ENCODE measurements at regions not wholly inside any gene's neighbourhood (a gene's known extent, or its start where the extent isn't known, plus 50 kb on each side); places are given as distances from the start of the nearest gene placed in this dataset.

DNA sequence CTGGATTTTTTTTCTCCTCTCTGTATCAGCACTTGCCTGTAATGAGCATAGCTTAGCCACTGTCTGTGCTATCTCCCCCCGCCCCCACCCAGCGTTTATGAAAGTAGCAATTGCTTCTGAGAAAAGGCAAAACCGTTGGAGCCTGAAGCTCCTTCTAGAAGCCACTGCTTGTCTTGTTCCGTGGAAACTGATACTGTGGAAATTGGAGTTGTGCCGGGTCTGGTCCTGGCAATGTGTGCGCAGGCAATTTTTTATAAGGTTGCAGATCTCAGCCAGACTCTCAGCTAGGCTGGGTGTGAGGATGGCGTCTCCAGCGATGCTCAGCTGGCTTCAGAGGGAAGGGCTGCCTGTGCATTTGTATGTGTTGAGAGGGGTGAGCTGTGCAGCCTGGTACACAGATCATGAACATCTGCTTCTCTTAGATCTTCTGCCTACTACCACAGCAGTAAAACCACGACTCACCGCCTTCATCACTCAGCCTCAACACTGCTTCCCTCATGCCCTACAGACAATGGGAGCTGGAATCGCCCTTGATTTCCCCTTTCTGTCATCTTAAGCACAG, 72.4 kb upstream of the GTSF1L start:
- ATAC-seq (no peak), FAIRE-seq (no peak), DNase-seq (ENCODE audit: low spot score) (no peak)
- TF ChIP-seq FLYWCH1 (CRISPR knock-in tag; IDR thresholded peaks at IDR 0.05) (no peak), ZNF44 (CRISPR knock-in tag; IDR thresholded peaks at IDR 0.05) (no peak)
- TF ChIP-seq, protein P1, sequence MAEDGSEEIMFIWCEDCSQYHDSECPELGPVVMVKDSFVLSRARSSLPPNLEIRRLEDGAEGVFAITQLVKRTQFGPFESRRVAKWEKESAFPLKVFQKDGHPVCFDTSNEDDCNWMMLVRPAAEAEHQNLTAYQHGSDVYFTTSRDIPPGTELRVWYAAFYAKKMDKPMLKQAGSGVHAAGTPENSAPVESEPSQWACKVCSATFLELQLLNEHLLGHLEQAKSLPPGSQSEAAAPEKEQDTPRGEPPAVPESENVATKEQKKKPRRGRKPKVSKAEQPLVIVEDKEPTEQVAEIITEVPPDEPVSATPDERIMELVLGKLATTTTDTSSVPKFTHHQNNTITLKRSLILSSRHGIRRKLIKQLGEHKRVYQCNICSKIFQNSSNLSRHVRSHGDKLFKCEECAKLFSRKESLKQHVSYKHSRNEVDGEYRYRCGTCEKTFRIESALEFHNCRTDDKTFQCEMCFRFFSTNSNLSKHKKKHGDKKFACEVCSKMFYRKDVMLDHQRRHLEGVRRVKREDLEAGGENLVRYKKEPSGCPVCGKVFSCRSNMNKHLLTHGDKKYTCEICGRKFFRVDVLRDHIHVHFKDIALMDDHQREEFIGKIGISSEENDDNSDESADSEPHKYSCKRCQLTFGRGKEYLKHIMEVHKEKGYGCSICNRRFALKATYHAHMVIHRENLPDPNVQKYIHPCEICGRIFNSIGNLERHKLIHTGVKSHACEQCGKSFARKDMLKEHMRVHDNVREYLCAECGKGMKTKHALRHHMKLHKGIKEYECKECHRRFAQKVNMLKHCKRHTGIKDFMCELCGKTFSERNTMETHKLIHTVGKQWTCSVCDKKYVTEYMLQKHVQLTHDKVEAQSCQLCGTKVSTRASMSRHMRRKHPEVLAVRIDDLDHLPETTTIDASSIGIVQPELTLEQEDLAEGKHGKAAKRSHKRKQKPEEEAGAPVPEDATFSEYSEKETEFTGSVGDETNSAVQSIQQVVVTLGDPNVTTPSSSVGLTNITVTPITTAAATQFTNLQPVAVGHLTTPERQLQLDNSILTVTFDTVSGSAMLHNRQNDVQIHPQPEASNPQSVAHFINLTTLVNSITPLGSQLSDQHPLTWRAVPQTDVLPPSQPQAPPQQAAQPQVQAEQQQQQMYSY (CRISPR knock-in tag; IDR thresholded peaks at IDR 0.05) = no peak
- ChIA-PET CTCF (ENCODE audit: low intra/inter-chr PET ratio, low total read pairs) (no interaction called here), POLR2A (no interaction called here)
- no peaks in the 10 kb centered on the region for H3K79me2 ChIP-seq (ENCODE audit: insufficient read depth, low read length)
- no peak overlapping the region for H3K9ac ChIP-seq (ENCODE audit: insufficient read depth, low read depth, low read length)
- H3K36me3 ChIP-seq (replicated peaks in 1 of 2; ENCODE audit: control insufficient read depth in 1 of 2, insufficient read depth in 2 of 2, low read length in 2 of 2) = no peaks in the 10 kb centered on the region
- H3K4me1 ChIP-seq (ENCODE audit: insufficient read depth, low read length) = no peaks in the 10 kb centered on the region
- no peak overlapping the region for H3K4me3 ChIP-seq (replicated peaks in 1 of 3; ENCODE audit: insufficient read depth in 1 of 3, low read depth in 2 of 3, low read length in 3 of 3)
- intact Hi-C loops (cut with micrococcal nuclease; ENCODE audit: unreplicated experiment) (no loop called here), in situ Hi-C loops (cut with HindIII; ENCODE audit: extremely low pct_ligation_motif_present, low pct_unique_long_range_greater_than_20kb) (no loop called here)
- no peak overlapping the region for H3K27ac ChIP-seq (ENCODE audit: extremely low read length, insufficient read depth, low read length)
- no peak overlapping the region for H3K4me2 ChIP-seq (ENCODE audit: low read depth, low read length)
- 16% methylated on average over 11 of the region's 11 CpGs for WGBS (ENCODE audit: low lambda C conversion rate)
- H3K27me3 ChIP-seq (ENCODE audit: control insufficient read depth in 1 of 2, insufficient read depth in 2 of 2, low read length in 2 of 2) = peaks cover 2 to 29% of the 10 kb centered on the region in 2 experiments; a peak in 3 of 5 replicates
- no peak overlapping the region for H2AFZ ChIP-seq (ENCODE audit: low read length)
- peaks cover 8% of the 10 kb centered on the region; the same call in 1 of the 2 replicates for H3K9me3 ChIP-seq (ENCODE audit: low read length)
- no TSS peak for BruUV-seq (replicated peaks)
- H4K20me1 ChIP-seq (ENCODE audit: insufficient read depth, low read length) = no peaks in the 10 kb centered on the region

All from HepG2 (cell line).